SHP77 treated with DMSO at 0.1 percent for 48 hours (cell line): ENCODE measurements at regions not wholly inside any gene's neighbourhood (a gene's known extent, or its start where the extent isn't known, plus 50 kb on each side); places are given as distances from the start of the nearest gene placed in this dataset.
"Not testable (repeated sequence)": the region's sequence is repeated elsewhere in the genome, so short reads cannot be mapped to it uniquely, and the experiment has no call there.

Experiments
- DNase-seq: peaks from one replicate; lab custom pipeline; 2025; lab: John Stamatoyannopoulos, UW

DNA sequence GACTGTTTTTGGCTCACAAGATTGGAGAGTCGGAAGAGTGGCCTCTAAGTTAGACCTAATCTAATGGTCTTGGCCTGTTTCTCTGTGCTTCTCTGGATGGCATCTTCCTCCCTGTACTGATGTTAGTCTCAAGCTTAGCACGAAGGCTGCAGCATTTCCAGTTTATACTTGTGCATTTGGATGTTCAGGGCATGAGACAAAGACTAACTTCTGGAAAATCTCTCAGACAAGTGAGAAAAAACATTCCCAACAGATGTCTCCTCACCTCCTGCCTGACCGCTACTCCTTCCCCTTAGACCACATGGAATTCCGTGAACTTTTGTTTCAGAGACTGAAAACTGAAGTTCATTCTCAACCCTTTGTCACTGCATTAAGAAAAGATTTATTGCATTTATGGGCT lies 410.8 kb upstream of the MCTP2 start:
- no peak for DNase-seq

DNA sequence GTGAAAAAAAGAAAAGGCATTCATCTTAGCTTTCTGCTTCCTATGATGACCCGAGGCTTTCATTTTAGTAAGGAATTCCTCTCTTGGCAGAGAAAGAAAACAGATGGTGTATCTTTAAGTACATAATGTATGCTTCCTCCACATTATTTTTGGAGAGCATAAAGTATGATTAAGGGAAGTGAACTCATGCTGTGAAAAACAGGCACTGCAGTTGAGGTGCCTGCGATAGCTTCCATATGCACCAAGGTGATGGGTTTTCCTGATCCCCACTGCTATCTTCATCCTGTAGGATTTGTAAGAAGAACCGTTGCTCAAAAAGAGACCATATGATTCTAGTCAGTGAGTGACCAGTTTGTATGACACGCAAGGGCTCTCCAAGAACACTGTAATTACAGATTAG lies 411.5 kb upstream of the MCTP2 start:
- no peak for DNase-seq

DNA sequence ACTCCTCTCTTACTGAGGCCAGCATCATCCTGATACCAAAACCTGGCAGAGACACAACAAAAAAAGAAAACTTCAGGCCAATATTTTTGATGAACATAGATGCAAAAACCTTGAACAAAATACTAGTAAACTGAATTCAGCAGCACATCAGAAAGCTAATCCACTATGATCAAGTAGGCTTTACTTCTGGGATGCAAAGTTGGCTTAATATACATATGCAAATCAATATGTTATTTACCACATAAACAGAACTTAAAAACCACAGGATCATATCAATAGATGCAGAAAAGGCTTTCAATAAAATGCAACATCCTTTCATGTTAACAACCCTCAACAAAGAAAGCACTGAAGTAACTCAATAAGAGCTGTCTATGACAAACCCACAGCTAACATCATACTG lies 414.5 kb upstream of the MCTP2 start:
- no peak for DNase-seq

DNA sequence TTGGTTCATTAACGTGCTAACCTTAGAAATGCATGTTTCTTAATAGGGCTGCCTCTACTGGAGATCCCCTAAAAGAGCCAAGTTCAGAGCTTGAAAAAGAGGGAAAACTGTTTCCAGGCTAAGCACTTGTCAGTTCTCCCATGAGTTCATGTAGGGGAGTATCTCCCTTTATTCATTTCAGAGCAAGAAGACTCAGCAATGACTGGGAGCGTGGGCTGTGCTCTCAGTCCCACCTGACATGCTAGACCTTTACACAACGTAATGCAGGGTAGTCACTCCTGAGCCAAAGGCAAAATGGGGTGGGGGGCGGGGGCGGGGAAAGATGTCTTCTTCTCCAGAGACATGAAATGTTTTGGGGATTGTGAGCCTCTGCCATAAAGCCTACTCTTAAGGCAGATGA lies 420.1 kb upstream of the MCTP2 start:
- DNase-seq: no peak

DNA sequence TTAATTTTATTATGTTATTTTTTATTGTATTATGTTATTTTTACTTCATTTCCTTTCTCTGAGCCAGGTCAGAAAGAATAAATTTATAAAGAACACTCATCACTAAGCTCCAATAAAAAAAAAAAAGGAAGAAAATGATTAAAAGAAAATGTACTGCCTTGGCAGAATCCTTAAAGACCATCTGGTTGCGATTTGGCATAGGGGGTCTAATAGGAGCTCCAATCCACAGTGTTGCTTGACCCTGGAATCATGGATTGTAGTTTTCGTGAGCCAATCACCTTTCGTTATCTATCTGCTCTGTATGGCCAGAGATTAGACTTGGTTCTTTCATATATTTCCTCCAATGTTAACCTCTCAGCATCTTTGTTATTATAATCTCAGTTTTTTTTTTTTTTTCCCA lies 421.8 kb upstream of the MCTP2 start:
- DNase-seq: no peak

DNA sequence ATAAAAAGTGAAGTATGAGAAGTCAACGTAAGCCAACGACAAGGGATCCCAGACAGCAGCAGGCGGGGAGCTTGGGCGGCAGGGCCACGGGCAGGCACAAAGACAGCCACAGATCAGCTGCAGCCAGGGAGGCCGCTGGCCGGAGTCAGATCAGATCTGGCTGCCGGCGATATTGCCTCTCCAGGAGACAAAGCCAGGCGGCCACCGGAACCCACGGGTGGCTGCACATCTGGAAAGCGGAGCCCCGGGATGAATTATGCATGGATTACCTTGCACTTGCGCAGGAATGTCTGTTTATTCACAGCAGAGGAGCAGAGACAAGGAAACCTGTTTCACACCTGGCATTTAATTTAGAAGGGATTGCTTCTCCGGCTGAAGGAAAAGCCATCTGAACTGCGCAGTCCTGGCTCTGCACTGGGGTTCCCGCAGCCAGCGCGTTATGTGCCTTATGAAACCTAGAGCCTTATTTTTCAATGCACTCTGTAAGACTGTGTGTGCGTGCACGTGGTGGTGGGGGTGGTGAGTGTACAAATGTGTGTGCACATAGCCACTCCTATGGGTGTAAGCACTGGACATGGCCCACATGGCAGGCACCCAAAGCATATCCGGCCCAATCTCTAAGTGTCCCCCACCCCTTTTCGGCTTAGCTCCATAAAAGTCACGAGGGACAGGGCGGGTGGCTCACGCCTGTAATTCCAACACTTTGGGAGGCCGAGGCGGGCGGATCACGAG lies 427.8 kb upstream of the MCTP2 start:
- DNase-seq: no peak

DNA sequence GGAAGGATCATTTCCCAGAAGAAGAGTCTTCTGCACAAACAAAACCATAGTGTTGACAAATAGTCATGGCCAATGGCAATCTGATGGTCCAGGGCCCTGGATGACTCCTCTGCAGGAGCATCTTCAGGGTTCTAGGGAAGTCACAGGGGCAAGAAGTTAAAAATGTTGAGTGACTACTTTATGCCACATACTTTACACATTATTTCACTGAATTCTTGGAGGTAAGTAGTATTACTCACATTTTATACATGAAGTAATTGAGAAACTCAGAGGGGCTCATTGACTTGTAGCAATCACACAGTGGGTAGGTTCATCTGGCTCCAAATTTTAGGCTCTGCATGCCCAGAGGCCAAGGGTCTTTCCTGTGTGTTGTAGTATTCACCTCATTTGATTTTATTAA lies 430.2 kb upstream of the MCTP2 start:
- no peak for DNase-seq

DNA sequence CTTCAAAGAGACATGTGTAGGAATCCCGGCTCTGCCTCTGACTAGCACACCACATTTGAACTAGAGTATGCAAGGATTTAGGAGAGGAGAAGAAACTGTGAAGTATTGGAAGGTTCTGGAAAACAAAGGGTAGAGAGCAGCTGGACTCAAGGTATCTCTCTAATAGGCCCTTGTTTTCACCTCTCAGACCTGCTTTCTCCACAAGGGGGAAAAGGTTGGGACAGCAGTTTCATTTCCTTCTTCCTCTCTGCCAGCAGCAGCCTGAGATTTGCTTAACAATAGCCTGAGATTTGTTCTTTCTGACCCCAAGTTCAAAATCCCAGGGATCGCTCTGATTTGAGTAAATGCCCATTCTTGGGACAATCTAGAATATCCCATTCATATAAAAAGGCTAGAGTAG lies 430.6 kb upstream of the MCTP2 start:
- DNase-seq: no peak

DNA sequence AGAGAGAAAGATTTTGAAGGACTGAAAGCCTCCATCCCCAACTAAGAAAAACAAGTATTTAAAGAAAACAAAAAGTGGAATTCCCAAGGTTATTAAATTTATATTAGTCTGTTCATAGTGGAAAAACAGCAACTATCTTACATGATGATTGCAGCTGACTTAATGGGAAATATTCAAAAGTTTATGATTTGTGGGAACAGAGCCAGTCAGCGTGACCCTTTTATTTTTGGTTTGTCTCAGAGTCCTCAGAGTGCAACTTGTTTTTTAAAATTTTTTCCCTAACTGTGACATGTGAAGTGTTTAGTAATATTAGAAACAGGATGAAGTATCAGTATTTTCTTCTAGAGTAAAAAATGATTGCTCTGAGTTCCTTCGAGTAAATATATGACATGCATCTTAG lies 441.9 kb upstream of the MCTP2 start:
- no peak for DNase-seq

DNA sequence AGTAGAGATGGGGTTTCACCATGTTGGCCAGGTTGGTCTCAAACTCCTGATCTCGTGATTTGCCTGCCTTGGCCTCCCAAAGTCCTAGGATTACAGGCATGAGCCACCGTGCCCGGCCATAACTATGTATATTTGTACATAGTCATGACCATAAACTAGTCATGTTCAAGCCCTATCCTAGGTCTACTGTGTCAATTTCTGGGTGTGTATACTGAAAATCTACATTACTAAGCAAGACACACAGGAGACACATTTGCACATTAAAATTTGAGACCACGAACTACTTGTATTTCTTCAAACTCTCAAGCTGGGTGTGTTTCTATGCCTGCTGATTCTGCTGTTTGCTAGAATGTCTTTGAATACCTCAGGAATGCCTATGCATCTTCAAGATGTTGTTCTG lies 451.3 kb upstream of the MCTP2 start:
- DNase-seq: no peak

DNA sequence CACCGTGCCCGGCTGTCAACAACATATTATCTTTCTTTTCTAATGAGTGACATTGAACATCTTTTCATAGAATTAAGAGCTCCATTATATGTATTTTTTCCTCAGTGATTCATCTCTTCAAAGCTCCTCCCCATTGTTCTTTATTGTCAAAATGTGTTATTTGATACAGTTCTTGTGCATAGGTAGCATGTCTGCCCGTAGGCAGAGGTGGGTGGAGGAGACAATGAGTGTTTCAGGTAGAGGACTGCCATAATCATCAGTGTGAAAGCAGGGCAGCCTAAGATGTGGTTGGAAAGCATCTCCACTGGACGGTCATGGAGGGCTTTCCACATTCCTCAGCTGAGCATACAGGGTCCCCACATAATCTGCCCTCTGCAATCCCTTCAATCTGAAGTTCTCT lies 452.0 kb upstream of the MCTP2 start:
- no peak for DNase-seq

DNA sequence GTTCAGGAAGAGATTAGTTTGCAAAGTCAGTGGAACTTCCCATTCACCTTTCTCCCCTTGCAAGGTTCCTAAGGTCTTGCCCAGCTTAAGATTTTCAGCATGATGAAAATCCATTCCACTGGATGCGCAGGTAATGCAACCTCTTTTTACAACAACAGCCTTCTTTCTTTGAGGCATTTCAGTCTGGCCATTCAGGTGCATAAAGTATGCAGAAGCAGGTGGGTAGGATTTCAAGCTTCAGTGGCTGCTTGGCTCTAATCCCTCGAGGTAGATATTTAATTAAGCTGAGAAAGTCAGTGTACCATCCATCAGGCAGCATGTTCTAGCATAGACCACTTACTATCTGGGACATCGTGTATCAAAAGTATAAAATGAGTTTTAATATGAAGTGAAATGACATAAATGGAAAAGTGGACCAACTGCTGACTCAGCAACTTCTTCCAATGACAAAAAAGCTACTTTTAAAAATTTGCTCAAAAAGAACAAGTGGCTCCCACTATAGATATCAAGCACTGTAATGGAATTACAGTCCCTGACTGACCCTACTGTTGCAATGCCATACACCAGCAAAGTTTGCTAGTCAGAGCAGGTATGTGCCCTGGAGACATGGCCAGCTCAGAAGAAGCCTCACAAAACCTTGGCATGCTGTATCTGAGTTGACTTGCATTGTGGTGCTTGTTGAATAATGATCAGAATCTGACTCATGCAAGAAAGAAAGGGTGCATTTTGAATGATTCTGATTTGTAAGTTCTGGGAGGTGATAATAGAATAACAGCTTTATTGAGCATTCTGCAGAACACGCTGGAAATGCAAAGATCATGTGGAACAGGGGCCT lies 459.9 kb upstream of the MCTP2 start:
- DNase-seq: no peak

DNA sequence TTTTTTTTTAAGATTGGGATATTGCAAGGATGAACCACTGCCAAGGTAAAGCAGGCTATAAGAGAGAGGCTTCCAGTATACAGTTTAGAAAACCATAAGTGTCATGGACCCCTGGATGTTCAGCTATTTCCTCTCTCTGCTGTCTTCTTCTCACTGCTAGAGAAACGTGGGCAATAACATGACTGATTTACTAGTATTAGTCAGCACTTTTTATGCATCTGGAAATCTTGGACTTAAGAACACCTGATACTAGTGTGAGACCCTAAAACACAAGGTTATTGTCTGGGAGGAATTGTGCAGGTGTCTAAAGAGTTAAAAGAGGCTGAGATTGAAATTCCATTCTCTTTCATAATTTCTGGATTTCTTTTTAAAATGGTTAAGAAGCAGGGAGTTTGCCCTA lies 460.6 kb upstream of the MCTP2 start:
- DNase-seq: no peak

DNA sequence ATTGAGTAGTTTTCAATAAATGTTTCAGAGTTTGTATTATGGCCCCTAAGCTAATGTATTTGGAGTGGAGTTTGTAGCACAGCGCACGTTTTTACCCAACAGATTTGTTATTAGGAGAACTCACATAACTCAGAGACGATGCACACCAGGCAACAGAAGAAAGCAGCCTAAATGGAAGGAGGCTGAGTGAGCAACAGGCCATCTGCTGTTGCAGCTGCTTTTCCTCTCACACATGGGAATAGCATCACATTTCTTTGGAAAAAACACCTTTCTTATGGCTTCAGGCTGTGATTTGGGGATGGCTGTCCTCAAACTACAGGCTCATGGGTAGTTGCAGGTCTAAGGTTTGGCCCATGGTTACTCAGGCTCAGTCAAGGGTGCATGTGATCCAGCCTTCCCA lies 469.3 kb upstream of the MCTP2 start:
- DNase-seq: no peak

DNA sequence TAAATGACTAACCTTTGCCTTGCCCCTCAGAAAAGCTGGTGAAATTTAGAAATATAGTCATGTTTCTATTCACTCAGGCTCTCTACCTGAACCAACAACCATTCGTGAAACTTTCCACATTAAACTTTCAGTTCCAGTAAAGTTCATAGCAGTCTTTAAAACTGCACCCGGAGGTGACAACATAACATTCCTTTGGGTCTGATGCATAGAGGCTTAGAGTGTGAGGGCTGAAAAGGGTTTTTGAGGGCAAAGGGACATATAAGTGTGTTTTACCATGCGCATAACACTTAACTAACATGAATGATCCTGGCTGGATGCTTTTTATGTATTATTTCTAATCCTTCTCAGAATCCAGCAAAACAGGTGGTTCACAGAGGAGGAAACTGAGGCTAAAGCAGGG lies 471.7 kb upstream of the MCTP2 start:
- DNase-seq: no peak

DNA sequence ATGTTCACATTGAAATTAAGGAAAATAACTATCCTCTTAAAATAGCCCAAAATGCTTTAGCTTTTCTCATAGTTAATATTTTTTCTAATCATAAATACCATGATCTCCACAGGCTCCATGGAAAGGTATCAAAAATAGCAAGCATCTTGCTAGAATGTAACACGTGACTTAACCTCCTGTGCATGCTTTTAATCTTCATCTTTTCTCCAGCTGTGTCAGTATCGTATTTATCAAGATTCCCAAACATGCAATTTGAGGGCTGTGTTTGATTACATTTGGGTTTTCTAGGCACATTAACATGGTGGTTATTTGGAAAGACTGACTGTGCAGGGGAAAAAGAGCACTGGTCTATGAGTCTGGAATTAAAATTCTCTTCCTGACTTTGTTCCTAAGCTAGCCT lies 472.5 kb upstream of the MCTP2 start:
- no peak for DNase-seq

DNA sequence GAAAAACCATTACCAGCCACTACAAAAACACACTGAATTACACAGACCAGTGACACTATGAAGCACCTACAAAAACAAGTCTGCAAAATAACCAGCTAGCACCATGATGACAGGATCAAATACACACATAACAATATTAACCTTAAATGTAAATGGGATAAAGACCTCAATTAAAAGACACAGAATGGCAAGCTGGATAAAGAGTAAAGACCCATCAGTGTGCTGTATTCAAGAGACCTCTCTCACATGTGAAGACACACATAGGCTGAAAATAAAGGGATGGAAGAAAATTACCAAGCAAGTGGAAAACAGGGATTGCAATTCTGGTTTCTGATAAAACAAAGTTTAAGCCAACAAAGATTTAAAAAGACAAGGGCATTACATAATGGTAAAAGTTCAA lies 482.7 kb upstream of the MCTP2 start:
- no peak for DNase-seq

DNA sequence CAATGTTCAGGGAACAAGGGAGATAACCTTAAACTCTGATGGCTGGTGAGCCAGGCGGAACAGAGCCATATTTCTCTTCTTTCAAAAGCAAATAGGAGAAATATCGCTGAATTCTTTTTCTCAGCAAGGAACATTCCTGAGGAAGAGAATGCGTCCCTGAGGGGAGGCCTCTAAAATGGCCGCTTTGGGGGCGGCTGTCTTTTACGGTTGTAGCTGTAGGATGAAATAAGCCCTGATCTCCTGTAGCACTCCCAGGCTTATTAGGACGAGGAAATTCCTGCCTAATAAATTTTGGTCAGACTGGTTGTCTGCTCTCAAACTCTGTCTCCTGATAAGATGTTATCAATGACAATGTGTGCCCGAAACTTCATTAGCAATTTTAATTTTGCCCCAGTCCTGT lies 496.4 kb upstream of the MCTP2 start:
- DNase-seq: not testable (repeated sequence)

DNA sequence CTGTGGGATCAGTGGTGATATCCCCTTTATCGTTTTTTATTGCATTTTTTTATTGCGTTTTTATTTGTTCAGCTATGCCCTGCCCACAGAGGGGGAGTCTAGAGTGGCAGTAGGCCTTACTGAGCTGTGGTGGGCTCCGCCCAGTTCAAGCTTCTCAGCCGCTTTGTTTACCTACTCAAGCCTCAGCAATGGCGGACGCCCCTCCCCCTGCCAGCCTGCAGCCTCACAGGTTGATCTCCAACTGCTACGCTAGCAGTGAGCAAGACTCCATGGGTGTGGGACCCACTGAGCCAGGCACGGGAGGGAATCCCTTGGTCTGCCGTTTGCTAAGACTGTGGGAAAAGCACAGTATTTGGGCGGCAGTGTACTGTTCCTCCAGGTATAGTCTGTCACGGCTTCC lies 500.6 kb upstream of the MCTP2 start:
- DNase-seq: no peak

DNA sequence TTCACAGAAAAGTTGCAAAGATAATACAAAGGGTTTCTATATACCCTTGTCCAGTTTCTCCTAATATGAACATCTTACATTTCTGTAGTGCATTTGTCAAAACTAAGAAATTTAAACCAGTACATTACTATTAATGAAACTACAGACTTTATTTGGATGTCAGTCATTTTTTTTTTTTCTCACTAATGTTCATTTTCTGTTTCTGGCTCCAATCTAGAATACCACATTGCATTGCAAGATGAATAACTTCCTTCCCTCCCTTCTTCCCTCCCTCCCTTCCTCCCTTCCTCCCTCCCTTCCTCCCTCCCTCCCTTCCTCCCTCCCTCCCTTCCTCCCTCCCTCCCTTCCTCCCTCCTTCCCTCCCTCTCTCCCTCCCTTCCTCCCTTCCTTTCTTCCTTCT lies 509.2 kb upstream of the MCTP2 start:
- no peak for DNase-seq

DNA sequence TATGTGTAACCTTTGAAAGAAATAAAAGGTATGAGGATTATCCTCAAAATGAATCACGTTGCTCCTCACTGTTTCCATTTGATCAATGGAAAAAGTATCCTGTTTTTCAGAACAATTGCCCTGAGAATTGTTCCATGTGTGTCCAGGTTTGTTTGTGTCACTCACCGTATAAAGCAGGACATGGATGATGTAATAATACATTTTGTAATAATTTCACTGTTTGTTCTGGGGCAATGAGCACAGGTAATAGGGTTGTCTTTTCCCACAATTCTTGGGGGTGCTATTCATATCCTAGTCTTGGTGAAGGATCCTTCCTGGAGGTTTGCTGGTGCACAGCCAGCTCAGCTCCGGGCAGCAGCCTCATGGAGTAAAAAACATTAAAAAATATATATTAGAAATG lies 510.8 kb upstream of the MCTP2 start:
- no peak for DNase-seq

DNA sequence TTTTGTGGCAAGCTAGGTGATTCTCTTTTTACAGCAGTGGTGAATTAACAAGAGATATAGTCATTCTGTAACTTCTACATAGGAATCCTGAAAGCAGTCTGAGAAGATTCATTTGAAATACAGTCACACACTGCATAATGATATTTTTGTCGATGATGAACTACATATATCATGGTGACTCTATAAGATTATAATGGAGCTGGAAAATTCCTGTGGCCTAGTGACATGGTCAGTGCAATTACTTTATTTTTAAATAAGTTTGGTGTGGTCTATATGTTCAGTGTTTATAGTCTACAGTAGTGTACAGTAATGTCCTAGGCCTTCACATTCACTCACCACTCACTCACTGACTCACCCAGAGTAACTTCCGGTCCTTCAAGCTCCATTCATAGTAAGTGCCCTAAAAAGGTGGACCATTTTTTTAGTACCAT lies 511.4 kb upstream of the MCTP2 start:
- DNase-seq: no peak

DNA sequence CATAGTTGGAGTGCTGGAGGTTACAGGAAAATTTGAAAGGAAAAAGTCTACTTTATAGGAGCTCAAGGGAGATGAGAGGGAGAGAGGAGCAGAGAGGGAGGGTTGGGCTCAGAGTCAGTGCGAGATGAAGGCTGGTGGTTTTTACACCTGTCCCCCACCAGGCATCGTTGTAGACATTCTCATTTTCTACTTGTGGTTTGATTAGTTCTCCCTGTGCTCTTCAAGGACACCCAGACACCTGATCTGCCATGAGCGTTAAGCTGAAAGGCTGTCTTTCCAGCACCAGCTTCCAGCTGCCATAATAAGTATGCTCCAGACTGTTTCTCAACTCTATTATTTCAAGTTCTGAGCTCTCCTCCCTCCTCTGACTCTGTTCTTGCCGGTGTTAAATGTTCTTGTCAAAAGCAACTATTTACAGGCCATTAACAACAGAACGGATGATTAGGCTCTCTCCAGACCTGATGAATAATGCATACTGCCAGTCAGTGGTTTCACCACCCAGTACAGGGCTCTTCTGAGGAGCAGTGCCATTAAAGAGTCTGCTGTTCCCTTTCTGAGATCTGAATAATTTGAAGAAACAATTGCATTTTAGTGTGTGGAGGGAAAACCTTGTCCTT lies 514.6 kb upstream of the MCTP2 start:
- no peak for DNase-seq
